CD4-positive, alpha-beta memory T cell (primary cell): ENCODE measurements at regions not wholly inside any gene's neighbourhood (a gene's known extent, or its start where the extent isn't known, plus 50 kb on each side); places are given as distances from the start of the nearest gene placed in this dataset.
A peak's percentile ranks its signal among the peaks of the same experiment; 100 is the strongest.

ENCODE experiments used
- CTCF ChIA-PET: fragments of 350-600 bp; sonication (Branson Sonifier 250); formaldehyde crosslinking; loops from one replicate; lab custom pipeline; 2021; ENCODE audit warnings: inconsistent platforms; ENCODE audit not compliant: partially characterized antibody; lab: Charles Lee
- POLR2A ChIA-PET: fragments of 350-600 bp; sonication (Branson Sonifier 250); formaldehyde crosslinking; loops from one replicate; lab custom pipeline; 2021; ENCODE audit not compliant: partially characterized antibody; lab: Charles Lee
- DNase-seq, 5 donors: peaks; one replicate each; pipeline versions ENCODE4 v3.0.0 to v3.0.0-alpha.2; 2020 to 2022; ENCODE audit warnings: mixed read lengths in 1 of 5
- H3K27ac ChIP-seq: one replicate; pipeline ENCODE4 v1.7.0; 2013; ENCODE audit warnings: low read depth, low read length
- H3K27me3 ChIP-seq: 2 replicates; pipeline ENCODE4 v1.7.0; 2013; ENCODE audit warnings: mild to moderate bottlenecking, low read length, moderate library complexity; ENCODE audit not compliant: insufficient read depth
- H3K36me3 ChIP-seq: 2 replicates; pipeline ENCODE4 v1.7.0; 2013; ENCODE audit warnings: mild to moderate bottlenecking, low read length, moderate library complexity; ENCODE audit not compliant: insufficient read depth
- H3K4me1 ChIP-seq: 2 replicates; pipeline ENCODE4 v1.7.0; 2013; ENCODE audit warnings: mild to moderate bottlenecking, low read length, moderate library complexity; ENCODE audit not compliant: insufficient read depth
- H3K4me3 ChIP-seq, 2 donors: one replicate each; pipeline ENCODE4 v1.7.0; 2013; ENCODE audit warnings: low read length in 2 of 2, mild to moderate bottlenecking in 1 of 2
- H3K9me3 ChIP-seq, 2 donors: one replicate each; pipeline ENCODE4 v1.7.0; 2013; ENCODE audit warnings: low read length in 2 of 2, control low read depth in 1 of 2; ENCODE audit not compliant: control insufficient read depth in 1 of 2
- H3K27ac Mint-ChIP-seq, 7 donors: one replicate each; pipeline ENCODE4 v1.8.0; 2020 to 2021; ENCODE audit warnings: mixed read lengths in 7 of 7, mild to moderate bottlenecking in 6 of 7, inconsistent platforms in 3 of 7, moderate library complexity in 3 of 7
- H3K27me3 Mint-ChIP-seq, 2 donors: one replicate each; pipeline ENCODE4 v1.8.0; 2020 to 2021; ENCODE audit warnings: mixed read lengths in 2 of 2
- H3K36me3 Mint-ChIP-seq, 2 donors: one replicate each; pipeline ENCODE4 v1.8.0; 2020 to 2021; ENCODE audit warnings: mixed read lengths in 2 of 2, inconsistent platforms in 1 of 2, mild to moderate bottlenecking in 1 of 2
- H3K4me1 Mint-ChIP-seq, 4 donors: one replicate each; pipeline ENCODE4 v1.8.0; 2020 to 2021; ENCODE audit warnings: mixed read lengths in 4 of 4, mild to moderate bottlenecking in 1 of 4
- H3K4me3 Mint-ChIP-seq, 8 donors: one replicate each; pipeline ENCODE4 v1.8.0; 2020 to 2021; ENCODE audit warnings: mixed read lengths in 8 of 8, mild to moderate bottlenecking in 7 of 8, moderate library complexity in 6 of 8, inconsistent platforms in 3 of 8
- H3K9me3 Mint-ChIP-seq, 8 donors: one replicate each; pipeline ENCODE4 v1.8.0; 2020 to 2021; ENCODE audit warnings: mixed read lengths in 8 of 8, mild to moderate bottlenecking in 5 of 8, inconsistent platforms in 3 of 8, moderate library complexity in 1 of 8
- intact Hi-C: fragments of 100-400 bp; cut with micrococcal nuclease; formaldehyde crosslinking; loops from one replicate; pipeline ENCODE4 v1.15.1; 2023

GRCh38 chr4:120528428-120528827 lies 394.1 kb downstream of the PRDM5 start:
- Histone ChIP-seq H3K9me3 (no peaks in the 10 kb centered on the region), H3K36me3 (no peaks in the 10 kb centered on the region), H3K27me3 (no peaks in the 10 kb centered on the region), H3K27ac (no peak overlapping the region), H3K4me3 (no peak overlapping the region), H3K4me1 (no peaks in the 10 kb centered on the region)
- ChIA-PET CTCF (no interaction called here), POLR2A (no interaction called here)
- peaks cover 0 to 5% (median 0%) of the 10 kb centered on the region in 8 donors for H3K9me3 Mint-ChIP-seq
- no peak overlapping the region for H3K4me3 Mint-ChIP-seq
- H3K36me3 Mint-ChIP-seq, result no peaks in the 10 kb centered on the region
- no peak overlapping the region for H3K27ac Mint-ChIP-seq
- H3K4me1 Mint-ChIP-seq, result no peaks in the 10 kb centered on the region
- H3K27me3 Mint-ChIP-seq, result no peaks in the 10 kb centered on the region
- intact Hi-C loops, result no loop called here
- DNase-seq, result no peak

- Histone ChIP-seq H3K27ac (no peak overlapping the region), H3K4me1 (no peaks in the 10 kb centered on the region), H3K9me3 (no peaks in the 10 kb centered on the region), H3K27me3 (no peaks in the 10 kb centered on the region), H3K4me3 (no peak overlapping the region), H3K36me3 (no peaks in the 10 kb centered on the region)
- Mint-ChIP-seq H3K9me3 (peaks cover 0 to 5% (median 0%) of the 10 kb centered on the region in 8 donors), H3K27ac (no peak overlapping the region), H3K27me3 (no peaks in the 10 kb centered on the region), H3K36me3 (no peaks in the 10 kb centered on the region), H3K4me1 (no peaks in the 10 kb centered on the region), H3K4me3 (no peak overlapping the region)
- DNase-seq, result no peak
- intact Hi-C loops, result no loop called here
- POLR2A ChIA-PET, result no interaction called here
- CTCF ChIA-PET, result no interaction called here
Measured at GRCh38 chr4:120526033-120526432, 396.5 kb downstream of the PRDM5 start.

- intact Hi-C loops, result no loop called here
- H3K36me3 ChIP-seq, result no peaks in the 10 kb centered on the region
- no peaks in the 10 kb centered on the region for H3K4me1 ChIP-seq
- Mint-ChIP-seq H3K27ac (no peak overlapping the region), H3K4me3 (no peak overlapping the region), H3K4me1 (no peaks in the 10 kb centered on the region), H3K9me3 (peaks cover 0 to 6% (median 0%) of the 10 kb centered on the region in 8 donors), H3K27me3 (no peaks in the 10 kb centered on the region), H3K36me3 (no peaks in the 10 kb centered on the region)
- POLR2A ChIA-PET, result no interaction called here
- no peak for DNase-seq
- CTCF ChIA-PET, result no interaction called here
- no peaks in the 10 kb centered on the region for H3K27me3 ChIP-seq
- no peak overlapping the region for H3K4me3 ChIP-seq
- no peaks in the 10 kb centered on the region for H3K9me3 ChIP-seq
- no peak overlapping the region for H3K27ac ChIP-seq
Measured at GRCh38 chr4:120525106-120525505, 397.4 kb downstream of the PRDM5 start.

DNA sequence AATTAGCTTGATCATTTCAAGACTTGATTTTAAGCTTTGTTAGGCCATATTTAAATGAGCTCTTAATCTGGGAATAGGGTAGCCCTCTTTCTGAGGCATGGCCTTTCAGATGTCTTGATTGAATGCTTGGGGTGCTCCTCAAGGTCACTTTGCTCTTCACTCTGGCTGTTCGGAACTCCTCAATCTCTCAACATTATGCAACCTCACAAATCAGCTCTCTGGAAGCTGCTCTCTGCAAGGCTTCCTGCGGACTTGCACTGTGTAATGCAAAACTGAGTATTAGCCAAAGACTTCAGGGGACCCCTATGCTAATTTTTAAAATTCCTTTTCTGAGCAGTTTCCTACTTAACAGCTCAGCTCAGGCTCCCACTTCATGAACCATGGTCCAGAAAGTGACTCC lies 398.3 kb downstream of the PRDM5 start:
- peaks cover 0 to 6% (median 0%) of the 10 kb centered on the region in 8 donors for H3K9me3 Mint-ChIP-seq
- Histone ChIP-seq H3K27ac (no peak overlapping the region), H3K9me3 (no peaks in the 10 kb centered on the region), H3K4me1 (no peaks in the 10 kb centered on the region), H3K4me3 (no peak overlapping the region), H3K36me3 (no peaks in the 10 kb centered on the region), H3K27me3 (no peaks in the 10 kb centered on the region)
- ChIA-PET POLR2A (no interaction called here), CTCF (no interaction called here)
- no peak overlapping the region for H3K4me3 Mint-ChIP-seq
- H3K4me1 Mint-ChIP-seq, result no peaks in the 10 kb centered on the region
- no peak for DNase-seq
- H3K27me3 Mint-ChIP-seq, result no peaks in the 10 kb centered on the region
- intact Hi-C loops, result no loop called here
- no peaks in the 10 kb centered on the region for H3K36me3 Mint-ChIP-seq
- H3K27ac Mint-ChIP-seq, result no peak overlapping the region

- no peak overlapping the region for H3K4me3 ChIP-seq
- H3K9me3 Mint-ChIP-seq, result peaks cover 0 to 5% (median 0%) of the 10 kb centered on the region in 8 donors
- ChIA-PET CTCF (no interaction called here), POLR2A (no interaction called here)
- intact Hi-C loops, result no loop called here
- no peak for DNase-seq
- no peak overlapping the region for H3K27ac Mint-ChIP-seq
- H3K4me1 ChIP-seq, result no peaks in the 10 kb centered on the region
- no peaks in the 10 kb centered on the region for H3K9me3 ChIP-seq
- peaks cover 0 to 1% of the 10 kb centered on the region in 2 donors for H3K27me3 Mint-ChIP-seq
- H3K36me3 ChIP-seq, result no peaks in the 10 kb centered on the region
- H3K4me1 Mint-ChIP-seq, result no peaks in the 10 kb centered on the region
- no peaks in the 10 kb centered on the region for H3K27me3 ChIP-seq
- H3K4me3 Mint-ChIP-seq, result no peak overlapping the region
- H3K27ac ChIP-seq, result no peak overlapping the region
- no peaks in the 10 kb centered on the region for H3K36me3 Mint-ChIP-seq
Measured at GRCh38 chr4:120520761-120521160, 401.8 kb downstream of the PRDM5 start.

- Histone ChIP-seq H3K36me3 (no peaks in the 10 kb centered on the region), H3K27me3 (no peaks in the 10 kb centered on the region), H3K9me3 (no peaks in the 10 kb centered on the region), H3K4me3 (no peak overlapping the region), H3K27ac (no peak overlapping the region), H3K4me1 (no peaks in the 10 kb centered on the region)
- Mint-ChIP-seq H3K4me3 (no peak overlapping the region), H3K36me3 (no peaks in the 10 kb centered on the region), H3K27ac (no peak overlapping the region), H3K9me3 (peaks cover 0 to 18% (median 1%) of the 10 kb centered on the region in 8 donors), H3K4me1 (no peaks in the 10 kb centered on the region), H3K27me3 (peaks cover 0 to 2% of the 10 kb centered on the region in 2 donors)
- CTCF ChIA-PET, result no interaction called here
- DNase-seq, result no peak
- POLR2A ChIA-PET, result no interaction called here
- intact Hi-C loops, result no loop called here
Measured at GRCh38 chr4:120517966-120518365, 404.6 kb downstream of the PRDM5 start.

GRCh38 chr4:120509719-120510118 lies 412.8 kb downstream of the PRDM5 start:
- Histone ChIP-seq H3K9me3 (no peaks in the 10 kb centered on the region), H3K36me3 (no peaks in the 10 kb centered on the region), H3K27me3 (no peaks in the 10 kb centered on the region), H3K4me3 (no peak overlapping the region), H3K4me1 (no peaks in the 10 kb centered on the region), H3K27ac (no peak overlapping the region)
- H3K9me3 Mint-ChIP-seq, result peaks cover 0 to 25% (median 2%) of the 10 kb centered on the region in 8 donors
- no peak overlapping the region for H3K27ac Mint-ChIP-seq
- intact Hi-C loops, result no loop called here
- no peaks in the 10 kb centered on the region for H3K36me3 Mint-ChIP-seq
- H3K4me1 Mint-ChIP-seq, result no peaks in the 10 kb centered on the region
- H3K27me3 Mint-ChIP-seq, result no peaks in the 10 kb centered on the region
- POLR2A ChIA-PET, result no interaction called here
- no peak overlapping the region for H3K4me3 Mint-ChIP-seq
- peak in 1 of 5 donors; percentile 22 for DNase-seq
- CTCF ChIA-PET, result no interaction called here

GRCh38 chr4:120509222-120509621 lies 413.3 kb downstream of the PRDM5 start:
- Mint-ChIP-seq H3K27ac (no peak overlapping the region), H3K9me3 (peaks cover 0 to 22% (median 3%) of the 10 kb centered on the region in 8 donors), H3K27me3 (no peaks in the 10 kb centered on the region), H3K36me3 (no peaks in the 10 kb centered on the region), H3K4me1 (no peaks in the 10 kb centered on the region), H3K4me3 (no peak overlapping the region)
- CTCF ChIA-PET, result no interaction called here
- Histone ChIP-seq H3K9me3 (no peaks in the 10 kb centered on the region), H3K36me3 (no peaks in the 10 kb centered on the region), H3K27ac (no peak overlapping the region), H3K27me3 (no peaks in the 10 kb centered on the region), H3K4me1 (no peaks in the 10 kb centered on the region), H3K4me3 (no peak overlapping the region)
- POLR2A ChIA-PET, result no interaction called here
- no peak for DNase-seq
- intact Hi-C loops, result no loop called here
